ENCODE measurements at regions not wholly inside any gene's neighbourhood (a gene's known extent, or its start where the extent isn't known, plus 50 kb on each side); places are given as distances from the start of the nearest gene placed in this dataset.

GRCh38 chr3:106256249-106256957 is 387.6 kb upstream of the CBLB start:
- Histone ChIP-seq H3K4me3 (no peak overlapping the region), H3K9me3 (no peaks in the 10 kb centered on the region), H3K27me3 (no peaks in the 10 kb centered on the region), H3K36me3 (no peaks in the 10 kb centered on the region), H3K27ac (no peak overlapping the region), H3K4me1 (no peaks in the 10 kb centered on the region)
- 82 to 95% methylated on average over 4 to 11 of the region's 11 CpGs for WGBS, 2 donors (ENCODE audit: low coverage in 1 of 2)
- in situ Hi-C loops (cut with MboI; ENCODE audit: low pct_ligation_motif_present in 1 of 4, low pct_unique_long_range_greater_than_20kb in 1 of 4, low sequenced_read_pairs in 3 of 4) (no loop called here), intact Hi-C loops (cut with DNase I; ENCODE audit: low total_unique reads) (no loop called here)
- DNase-seq, result no peak
- TF ChIP-seq POLR2AphosphoS5 (IDR thresholded peaks at IDR 0.05) (no peak), POLR2A (IDR thresholded peaks at IDR 0.05) (no peak), EP300 (IDR thresholded peaks at IDR 0.05; ENCODE audit: low read depth) (no peak), CTCF (IDR thresholded peaks at IDR 0.05) (no peak)

- Histone ChIP-seq H3K4me3 (no peak overlapping the region), H3K36me3 (no peaks in the 10 kb centered on the region), H3K9me3 (no peaks in the 10 kb centered on the region), H3K4me1 (no peaks in the 10 kb centered on the region), H3K27me3 (no peaks in the 10 kb centered on the region), H3K27ac (no peak overlapping the region)
- in situ Hi-C loops (cut with MboI; ENCODE audit: low pct_ligation_motif_present in 1 of 4, low pct_unique_long_range_greater_than_20kb in 1 of 4, low sequenced_read_pairs in 3 of 4) (no loop called here), intact Hi-C loops (cut with DNase I; ENCODE audit: low total_unique reads) (no loop called here)
- 84 to 92% methylated on average over 3 of the region's 3 CpGs for WGBS, 2 donors (ENCODE audit: low coverage in 1 of 2)
- TF ChIP-seq EP300 (IDR thresholded peaks at IDR 0.05; ENCODE audit: low read depth) (no peak), POLR2AphosphoS5 (IDR thresholded peaks at IDR 0.05) (no peak)
- DNase-seq, result no peak
Observed at GRCh38 chr3:106257172-106257571, 388.4 kb upstream of the CBLB start.

GRCh38 chr3:106261396-106261795 is 392.6 kb upstream of the CBLB start:
- intact Hi-C loops (cut with DNase I; ENCODE audit: low total_unique reads), result no loop called here
- no peaks in the 10 kb centered on the region for H3K4me1 ChIP-seq
- in situ Hi-C loops (cut with MboI; ENCODE audit: low pct_ligation_motif_present in 1 of 4, low pct_unique_long_range_greater_than_20kb in 1 of 4, low sequenced_read_pairs in 3 of 4), result no loop called here
- no peaks in the 10 kb centered on the region for H3K9me3 ChIP-seq
- H3K4me3 ChIP-seq, result no peak overlapping the region
- H3K27me3 ChIP-seq, result no peaks in the 10 kb centered on the region
- H3K36me3 ChIP-seq, result no peaks in the 10 kb centered on the region
- DNase-seq, result no peak
- H3K27ac ChIP-seq, result no peak overlapping the region
- 82 to 90% methylated on average over 1 of the region's 1 CpG for WGBS, 2 donors (ENCODE audit: low coverage in 1 of 2)
- TF ChIP-seq POLR2A (IDR thresholded peaks at IDR 0.05), result no peak
- no peak for TF ChIP-seq EP300 (IDR thresholded peaks at IDR 0.05; ENCODE audit: low read depth)
- TF ChIP-seq CTCF (IDR thresholded peaks at IDR 0.05), result no peak
- no peak for TF ChIP-seq POLR2AphosphoS5 (IDR thresholded peaks at IDR 0.05)

GRCh38 chr3:106261915-106262683 is 393.3 kb upstream of the CBLB start:
- intact Hi-C loops (cut with DNase I; ENCODE audit: low total_unique reads), result no loop called here
- TF ChIP-seq POLR2A (IDR thresholded peaks at IDR 0.05) (no peak), EP300 (IDR thresholded peaks at IDR 0.05; ENCODE audit: low read depth) (no peak), CTCF (IDR thresholded peaks at IDR 0.05) (no peak), POLR2AphosphoS5 (IDR thresholded peaks at IDR 0.05) (no peak)
- no peaks in the 10 kb centered on the region for H3K4me1 ChIP-seq
- no peak overlapping the region for H3K27ac ChIP-seq
- no peaks in the 10 kb centered on the region for H3K9me3 ChIP-seq
- no peaks in the 10 kb centered on the region for H3K27me3 ChIP-seq
- H3K4me3 ChIP-seq, result no peak overlapping the region
- no peaks in the 10 kb centered on the region for H3K36me3 ChIP-seq
- in situ Hi-C loops (cut with MboI; ENCODE audit: low pct_ligation_motif_present in 1 of 4, low pct_unique_long_range_greater_than_20kb in 1 of 4, low sequenced_read_pairs in 3 of 4), result no loop called here
- no peak for DNase-seq
- 51 to 53% methylated on average over 2 of the region's 2 CpGs for whole genome bisulfite sequencing, 2 donors (ENCODE audit: low coverage in 1 of 2)

Data from transverse colon (tissue), 4 donors.